Suppressor macrophage (primary cell): ENCODE measurements at regions not wholly inside any gene's neighbourhood (a gene's known extent, or its start where the extent isn't known, plus 50 kb on each side); places are given as distances from the start of the nearest gene placed in this dataset.
A peak's percentile ranks its signal among the peaks of the same experiment; 100 is the strongest.

Source experiments
- DNase-seq, 4 experiments: peaks; one replicate each; pipeline ENCODE4 v3.0.0-alpha.2; 2020 to 2022

DNA sequence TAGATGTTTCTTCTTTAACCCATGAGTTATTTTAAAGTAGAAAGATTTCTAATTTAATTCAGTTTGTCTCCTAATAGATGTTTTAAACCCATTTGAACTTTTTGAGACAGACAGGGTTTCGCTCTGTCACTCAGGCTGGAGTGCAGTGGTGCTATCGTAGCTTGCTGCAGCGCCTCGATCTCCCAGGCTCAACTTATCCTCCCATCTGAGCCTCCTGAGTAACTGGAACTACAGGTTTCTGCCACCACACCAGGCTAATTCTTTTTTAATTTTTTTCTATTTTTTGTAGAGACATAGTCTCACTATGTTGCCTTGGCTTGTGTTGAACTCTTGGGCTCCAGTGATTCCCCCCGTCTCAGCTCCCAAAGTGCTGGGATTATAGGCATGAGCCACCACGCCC, 53.0 kb upstream of the RAB18 start:
- no peak for DNase-seq

DNA sequence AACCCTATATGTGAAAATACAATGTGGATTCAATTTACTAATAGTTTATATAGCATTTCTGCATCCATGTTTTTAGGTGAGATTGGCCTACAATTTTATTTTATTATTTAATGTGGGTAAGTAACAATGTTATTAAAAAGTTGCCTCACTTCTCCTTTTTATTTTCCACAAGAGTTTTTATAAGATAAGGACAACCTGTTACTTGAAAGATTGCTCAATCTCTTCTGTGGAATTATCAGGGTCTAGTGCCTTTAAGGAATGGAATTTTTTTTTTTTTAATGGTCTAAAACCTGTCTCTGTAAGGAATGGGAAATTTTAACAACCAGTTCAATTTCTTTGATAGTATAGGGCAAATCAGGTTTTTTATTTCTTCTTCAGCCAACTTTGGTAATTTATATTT, 53.9 kb upstream of the RAB18 start:
- DNase-seq: no peak

DNA sequence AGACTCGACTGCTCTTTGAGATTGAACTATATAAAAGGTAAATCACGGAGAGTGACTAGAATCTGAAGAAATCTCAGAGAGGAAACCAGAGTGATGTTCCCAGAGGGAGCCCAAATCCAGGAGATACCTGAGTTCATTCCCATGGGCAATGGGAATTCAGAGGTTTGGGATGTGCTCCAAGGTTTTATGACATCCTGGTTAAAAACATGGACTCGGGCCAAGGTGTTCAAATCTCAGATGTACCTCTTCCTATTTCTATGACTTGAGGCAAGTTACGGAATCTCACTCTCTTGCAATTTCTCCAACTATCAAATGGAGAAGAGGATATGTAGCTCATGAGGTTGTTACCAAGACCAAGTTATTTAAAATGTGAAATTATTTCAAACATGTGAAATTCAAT, 54.5 kb upstream of the RAB18 start:
- DNase-seq: no peak

DNA sequence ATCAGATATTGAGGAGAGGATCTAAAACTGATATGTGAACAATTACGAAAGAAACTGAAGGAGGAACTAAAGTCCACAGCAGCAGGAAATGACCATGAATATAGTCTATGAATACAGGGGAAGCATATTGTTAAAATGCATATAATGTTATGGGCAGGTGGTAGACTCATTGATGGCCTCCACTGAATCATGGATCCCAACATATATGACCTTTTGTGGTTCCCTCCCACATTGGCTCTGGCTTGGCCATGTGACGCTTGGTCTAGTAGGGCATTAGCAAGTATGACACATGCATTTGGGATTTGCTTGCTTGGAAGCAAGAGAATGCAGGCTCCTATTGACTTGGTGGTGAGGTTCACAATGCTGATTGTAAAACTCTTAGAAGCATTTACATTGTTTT, 55.2 kb upstream of the RAB18 start:
- peak; percentile 31 to 66 (median 49) for DNase-seq

DNA sequence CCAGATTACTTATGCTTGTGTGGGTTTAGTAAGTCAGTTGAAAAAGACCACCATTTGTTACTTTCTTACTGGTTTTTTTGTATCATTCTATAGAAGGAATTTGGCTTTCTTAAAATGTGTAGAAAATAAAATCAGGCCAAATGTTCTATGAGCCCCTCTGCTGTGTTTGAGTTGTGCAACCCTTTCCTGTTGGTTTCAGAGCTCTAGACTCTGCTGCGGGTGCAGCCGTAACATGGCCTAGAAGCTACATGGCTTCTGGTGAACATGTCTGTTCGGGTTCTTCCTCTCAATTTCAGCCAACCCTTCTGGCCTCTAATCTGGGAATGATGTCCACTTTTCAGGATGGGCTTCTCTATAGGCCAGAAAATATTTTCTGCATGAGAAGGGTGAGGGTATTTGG, 56.6 kb upstream of the RAB18 start:
- DNase-seq: peak in 3 of 4 experiments; percentile 14 to 34 (median 16)

DNA sequence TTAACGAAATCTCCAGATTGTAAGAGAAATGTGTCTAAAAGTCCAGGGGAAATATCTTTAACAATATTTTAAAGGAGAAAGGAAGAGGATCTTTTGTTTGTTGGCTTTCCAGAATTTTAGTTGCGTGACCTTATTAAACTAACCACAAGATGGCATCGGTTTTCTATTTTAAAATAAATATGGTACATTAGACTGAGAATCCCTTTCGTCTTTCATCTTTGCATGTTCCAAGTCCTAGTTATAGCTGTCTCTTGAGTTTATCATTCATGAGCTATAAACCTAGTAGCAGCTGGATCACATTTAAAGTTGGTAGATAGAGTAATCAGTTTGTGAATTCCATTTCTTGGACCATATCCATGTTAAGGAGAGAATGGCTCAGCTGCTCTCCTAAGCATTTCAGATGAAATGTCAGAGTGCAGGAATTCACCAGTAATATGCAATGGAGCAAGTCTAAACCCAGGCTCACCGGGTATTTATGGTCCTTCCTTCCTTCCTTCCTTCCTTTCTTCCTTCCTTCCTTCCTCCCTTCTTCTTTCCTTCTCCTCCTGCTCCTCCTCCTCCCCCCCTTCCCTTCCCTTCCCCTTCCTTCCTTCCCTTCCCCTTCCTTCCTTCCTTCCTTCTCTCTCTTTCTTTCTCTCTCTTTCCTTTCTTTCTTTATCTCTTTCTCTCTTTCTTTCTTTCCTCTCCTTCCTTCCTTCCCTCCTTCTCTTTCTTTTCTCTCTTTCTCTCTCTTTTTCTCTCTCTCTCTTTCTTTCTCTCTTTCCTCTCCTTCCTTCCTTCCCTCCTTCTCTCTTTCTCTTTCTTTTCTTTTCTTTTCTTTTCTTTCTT, 57.8 kb upstream of the RAB18 start:
- peak; percentile 4 to 77 (median 45) for DNase-seq

DNA sequence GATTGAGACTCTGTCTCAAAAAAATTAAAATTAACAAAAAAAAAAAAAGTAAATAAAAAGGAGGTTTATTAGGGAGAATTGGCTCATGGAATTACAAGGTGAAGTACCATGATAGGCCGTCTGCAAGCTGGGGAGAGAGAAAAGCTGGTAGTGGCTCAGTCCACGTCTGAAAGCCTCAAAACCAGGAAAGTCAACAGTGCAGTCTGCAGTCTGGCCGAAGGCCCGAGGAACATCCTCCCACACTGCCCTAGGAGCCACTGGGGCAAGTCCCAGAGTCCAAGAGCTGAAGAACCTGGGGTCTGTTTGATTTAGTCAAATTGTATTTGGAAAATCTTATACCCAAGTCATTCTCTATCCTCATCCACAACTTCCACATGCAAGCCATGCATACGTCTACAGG, 59.0 kb upstream of the RAB18 start:
- no peak for DNase-seq

DNA sequence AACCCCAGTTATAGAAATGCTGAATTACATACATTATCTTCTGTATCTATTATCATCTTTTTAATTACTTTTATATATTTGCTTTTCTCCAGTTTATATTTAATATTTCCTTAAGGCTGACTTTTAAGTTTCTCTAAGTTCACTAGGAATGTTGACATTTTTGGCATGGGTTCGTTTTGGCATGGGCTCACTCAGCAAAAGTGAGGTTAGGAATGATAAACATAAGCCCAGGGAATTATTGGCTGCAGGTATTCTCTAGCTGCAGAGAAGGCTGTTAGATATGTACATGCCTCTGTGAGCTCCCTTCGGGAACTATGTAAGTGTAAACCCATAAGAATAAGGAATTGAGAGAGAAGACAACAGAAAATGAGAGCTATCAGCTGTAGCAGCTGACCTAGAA, 63.6 kb upstream of the RAB18 start:
- no peak for DNase-seq

DNA sequence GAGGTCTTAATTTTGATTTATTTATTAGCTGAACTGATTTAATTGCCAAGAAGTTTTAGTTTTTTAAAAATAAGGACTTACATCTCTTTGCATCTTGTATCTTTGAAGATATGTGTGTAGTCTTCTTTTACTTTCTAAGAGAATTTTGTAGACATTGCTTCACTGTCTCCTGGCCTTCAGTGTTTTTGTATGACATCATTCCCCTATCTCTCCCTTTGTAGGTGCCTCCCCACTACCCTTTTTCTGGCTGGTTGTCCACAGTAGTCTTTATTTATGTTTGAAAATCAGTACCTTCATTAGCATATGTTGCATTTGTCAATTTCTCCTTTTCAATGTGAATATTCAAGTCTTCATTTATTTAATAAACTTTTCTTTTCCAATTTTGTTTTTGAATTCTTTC, 64.1 kb upstream of the RAB18 start:
- DNase-seq: no peak

DNA sequence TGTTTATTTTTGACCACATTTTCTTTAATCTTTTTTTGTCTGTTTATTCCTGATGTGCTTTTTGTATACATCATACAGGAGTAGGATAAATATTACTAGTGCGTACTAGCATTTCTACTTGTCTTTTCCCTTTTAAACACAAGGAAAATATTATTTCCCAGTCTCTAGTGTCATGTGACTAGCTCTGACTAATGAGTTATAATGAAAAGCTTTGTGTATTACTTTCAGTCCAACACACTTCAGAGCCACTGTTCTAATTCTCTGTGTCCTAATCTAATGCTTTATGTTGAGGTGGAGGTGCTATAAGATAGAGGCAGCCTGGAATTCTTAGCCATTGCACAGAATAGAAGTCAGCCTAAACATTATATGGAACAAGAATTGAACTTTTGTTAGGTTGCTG, 65.0 kb upstream of the RAB18 start:
- DNase-seq: no peak

DNA sequence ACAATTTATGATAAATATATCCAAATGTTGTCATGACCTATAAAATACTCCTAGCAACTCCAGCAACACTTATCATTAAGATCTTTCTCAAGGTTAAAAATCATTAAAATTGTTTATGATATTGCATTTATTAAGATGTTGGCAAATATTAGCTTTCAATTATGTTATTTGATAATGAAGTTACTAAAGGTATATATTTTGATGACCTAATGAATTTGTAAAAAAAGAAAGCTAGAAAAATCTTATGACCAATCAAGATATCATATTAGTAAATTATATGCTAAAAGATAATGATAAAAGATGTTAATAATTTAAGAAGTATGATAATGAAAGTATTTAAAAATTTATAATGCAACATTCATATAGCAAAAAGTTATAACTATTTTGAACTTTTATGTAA, 66.3 kb upstream of the RAB18 start:
- DNase-seq: no peak

DNA sequence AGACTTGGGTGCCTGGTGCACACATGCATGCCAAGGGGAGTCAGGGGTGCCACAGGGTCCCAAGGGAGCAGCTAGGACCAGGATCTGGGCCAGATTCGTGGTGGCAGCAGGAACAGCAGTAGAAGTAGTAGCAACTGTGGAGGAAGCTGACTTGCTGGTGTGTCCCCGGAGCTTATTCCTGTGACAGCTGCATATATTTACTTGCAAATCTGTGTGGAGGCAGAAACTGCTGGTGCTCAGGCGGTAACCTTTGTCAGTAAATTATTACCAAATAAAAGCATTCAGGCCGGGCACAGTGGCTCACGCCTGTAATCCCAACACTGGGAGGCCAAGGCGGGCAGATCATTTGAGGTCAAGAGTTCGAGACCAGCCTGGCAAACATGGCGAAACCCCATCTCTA, 67.4 kb upstream of the RAB18 start:
- DNase-seq: no peak

DNA sequence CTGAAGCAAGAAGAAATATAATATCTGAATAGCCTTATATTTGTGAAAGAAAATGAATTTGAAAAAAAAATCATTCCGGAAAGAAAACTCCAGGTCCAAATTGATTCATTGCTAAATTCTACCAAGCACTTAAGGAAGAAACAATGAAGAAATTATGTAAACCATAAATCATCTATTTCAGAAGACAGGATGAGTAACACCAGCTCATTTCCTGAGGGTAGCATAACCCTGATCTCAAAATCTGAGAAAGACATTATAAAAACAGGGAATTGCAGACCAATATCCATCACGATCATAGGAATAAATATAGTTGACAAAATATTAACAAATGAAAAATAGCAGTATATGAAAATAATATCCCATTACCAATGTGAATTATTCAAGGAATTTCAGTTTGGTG, 70.1 kb upstream of the RAB18 start:
- no peak for DNase-seq

DNA sequence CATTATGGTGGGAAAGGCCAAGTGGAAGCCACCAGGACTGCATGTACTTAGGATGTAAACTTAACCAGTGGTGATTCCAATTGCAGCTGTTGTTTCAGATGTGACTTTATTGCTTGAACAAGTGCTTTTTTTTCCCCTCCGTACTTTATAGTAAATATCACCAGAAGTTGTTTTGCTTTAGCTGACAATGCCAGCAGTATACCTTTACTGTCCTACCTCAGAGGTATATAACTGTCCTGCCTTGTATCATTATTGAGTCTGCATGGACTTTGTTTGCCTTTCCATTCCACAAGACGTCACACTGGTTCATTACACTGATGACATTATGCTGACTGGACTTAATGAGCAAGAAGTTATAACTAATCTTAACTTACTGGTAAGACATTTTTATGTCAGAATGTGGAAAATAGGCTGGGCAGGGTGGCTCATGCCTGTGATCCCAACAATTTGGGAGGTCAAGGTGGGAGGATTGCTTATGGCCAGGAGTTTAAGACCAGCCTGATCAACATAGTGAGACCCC, 77.1 kb upstream of the RAB18 start:
- DNase-seq: no peak

DNA sequence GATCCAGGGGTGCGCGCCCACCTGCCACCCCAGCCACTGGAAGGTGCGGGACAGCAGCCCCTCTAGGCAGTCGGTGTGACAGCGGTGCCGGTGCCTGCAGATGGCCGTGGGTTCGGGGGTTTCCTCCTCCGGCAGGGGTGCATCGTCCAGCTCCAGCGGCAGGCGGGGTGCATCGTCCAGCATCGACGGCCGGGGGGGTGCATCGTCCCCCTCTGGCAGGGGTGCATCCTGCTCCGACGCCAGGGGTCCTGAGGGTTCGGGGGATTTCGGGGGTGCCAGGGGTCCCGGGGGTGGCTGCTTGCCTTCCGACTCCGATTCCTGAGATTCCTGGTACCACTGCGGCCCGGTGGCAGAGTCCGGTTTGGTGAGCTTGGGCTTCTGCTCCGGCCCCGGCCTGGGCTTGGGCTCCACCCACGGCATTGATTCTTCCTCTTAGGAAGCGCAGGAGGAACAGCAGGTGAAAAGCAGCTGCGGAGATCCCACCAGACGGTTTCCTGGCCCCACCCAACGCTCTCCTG, 90.2 kb upstream of the RAB18 start:
- DNase-seq: peak in 2 of 4 experiments; percentile 8 to 10

DNA sequence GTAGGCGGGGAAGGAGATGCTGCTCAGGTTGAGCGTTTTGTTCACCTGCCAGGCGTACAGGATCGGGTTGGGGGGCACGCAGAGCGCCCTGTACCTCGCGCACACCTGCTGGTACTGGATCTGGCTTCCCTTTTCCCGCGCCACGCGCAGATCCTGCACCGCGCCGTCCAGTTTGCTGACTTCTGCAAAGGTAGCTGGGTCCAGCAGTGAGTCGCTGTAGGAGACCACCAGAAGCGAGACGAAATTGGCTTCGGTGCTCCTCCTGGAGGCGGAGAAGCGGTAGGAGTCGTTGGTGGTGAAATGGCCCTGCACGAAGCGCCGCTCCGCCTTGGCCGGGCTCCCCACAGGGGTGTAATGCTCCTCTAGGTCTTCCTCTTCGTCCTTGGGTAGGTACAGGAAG, 90.7 kb upstream of the RAB18 start:
- DNase-seq: no peak

DNA sequence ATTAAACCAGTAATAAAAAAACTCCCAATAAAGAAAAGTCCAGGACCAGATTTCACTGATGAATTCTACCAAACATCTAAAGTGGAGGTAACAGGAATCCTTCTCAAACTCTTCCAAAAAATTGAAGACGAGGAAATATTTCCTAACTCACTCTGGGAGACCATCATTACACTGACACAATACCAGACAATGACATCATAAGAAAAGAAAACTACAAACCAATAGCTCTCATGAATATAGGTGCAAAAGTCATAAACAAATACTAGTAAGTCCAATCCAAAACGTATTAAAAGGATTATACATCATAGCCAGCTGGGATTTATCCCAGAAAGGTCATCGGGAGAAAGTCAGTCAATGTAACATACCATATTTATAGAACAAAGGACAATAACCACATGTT, 94.0 kb upstream of the RAB18 start:
- DNase-seq: no peak

DNA sequence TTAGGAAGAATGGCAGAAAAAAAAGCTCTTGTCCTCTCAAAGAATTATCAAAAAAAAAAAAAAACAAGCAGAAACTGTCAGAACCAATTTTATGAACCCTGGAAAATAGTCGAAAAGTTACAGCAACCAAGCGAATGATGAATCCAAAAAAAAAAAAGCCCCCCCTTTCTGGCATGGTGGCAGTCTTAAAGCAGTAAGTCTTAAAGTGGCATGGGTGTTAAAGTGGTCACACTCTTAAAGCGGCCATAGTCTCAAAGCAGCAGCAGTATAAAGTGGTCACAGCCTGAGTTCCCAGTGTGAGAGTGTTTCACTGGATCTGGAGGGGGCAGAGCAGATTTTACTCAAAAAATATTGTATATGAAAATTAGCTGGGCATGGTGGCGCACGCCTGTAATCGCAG, 96.8 kb upstream of the RAB18 start:
- no peak for DNase-seq

DNA sequence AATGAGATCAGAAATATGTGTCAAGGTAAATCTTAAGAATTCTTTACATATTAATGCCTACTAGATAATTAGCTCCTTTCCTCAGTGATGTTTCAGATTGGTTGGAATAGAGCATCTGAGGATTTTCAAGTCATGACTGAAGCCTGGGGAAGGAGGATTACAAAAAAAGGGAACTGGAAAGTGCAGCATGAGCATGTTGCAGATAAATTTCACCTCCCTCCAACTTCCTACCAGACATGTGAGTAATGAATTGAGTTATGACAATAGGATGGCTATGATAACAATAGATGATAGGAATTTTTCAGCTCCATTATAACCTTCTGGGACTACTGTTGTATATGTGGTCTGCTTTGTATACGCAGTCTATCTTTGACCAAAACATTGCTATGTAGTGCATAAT, 104.2 kb upstream of the RAB18 start:
- DNase-seq: peak; percentile 19 to 74 (median 60)

DNA sequence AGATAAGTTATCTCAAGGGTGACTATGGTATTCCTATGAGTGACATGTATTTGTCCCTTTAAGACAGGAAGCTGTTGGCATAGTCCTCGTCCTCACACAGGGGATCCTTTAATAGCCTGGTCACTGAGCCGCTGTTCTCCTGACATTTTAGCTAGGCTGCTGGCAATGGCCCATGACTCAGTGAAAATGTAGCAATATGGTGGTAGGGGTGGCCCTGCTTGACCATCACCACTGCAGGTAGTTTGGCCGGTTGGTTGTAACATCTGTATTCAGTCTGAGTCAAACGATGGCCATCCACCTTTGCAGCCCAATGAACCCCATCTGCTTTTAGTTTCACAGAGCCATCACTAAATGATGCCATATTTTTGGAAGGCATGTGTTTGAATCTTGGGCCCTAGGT, 110.1 kb upstream of the RAB18 start:
- DNase-seq: no peak

DNA sequence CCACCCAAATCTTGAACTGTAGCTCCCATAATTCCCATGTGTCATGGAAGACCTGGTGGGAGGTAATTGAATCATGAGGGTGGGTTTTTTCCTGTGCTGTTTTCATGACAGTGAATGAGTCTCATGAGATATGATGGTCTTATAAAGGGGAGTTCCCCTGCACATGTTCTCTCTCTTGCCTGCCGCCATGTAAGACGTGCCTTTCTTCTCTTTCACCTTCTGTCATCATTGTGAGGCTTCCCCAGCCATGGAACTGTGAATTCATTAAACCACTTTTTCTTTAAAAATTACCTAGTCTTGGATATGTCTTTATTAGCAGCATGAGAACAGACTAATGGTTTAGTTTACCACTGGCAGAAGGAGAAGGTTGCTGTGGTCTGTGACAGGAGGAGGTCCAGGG, 111.5 kb upstream of the RAB18 start:
- no peak for DNase-seq

DNA sequence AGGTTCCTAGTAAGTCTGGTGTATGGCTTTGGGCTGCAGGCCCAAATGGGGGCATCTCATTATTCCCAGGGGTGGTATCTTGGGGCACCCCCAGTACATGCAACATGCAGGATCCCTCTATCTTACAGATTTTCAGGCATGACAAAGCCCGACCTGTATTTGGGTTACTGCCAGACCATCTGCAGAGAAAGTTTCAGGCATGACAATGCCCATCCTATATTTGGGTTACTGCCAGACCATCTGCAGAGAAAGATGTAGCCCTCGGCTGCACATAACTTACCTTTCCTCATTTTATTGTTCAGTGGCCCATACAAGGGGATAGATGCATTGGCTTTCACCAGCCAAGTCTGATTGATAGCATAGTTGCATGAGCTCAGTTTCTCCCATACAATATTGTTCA, 112.2 kb upstream of the RAB18 start:
- DNase-seq: no peak

DNA sequence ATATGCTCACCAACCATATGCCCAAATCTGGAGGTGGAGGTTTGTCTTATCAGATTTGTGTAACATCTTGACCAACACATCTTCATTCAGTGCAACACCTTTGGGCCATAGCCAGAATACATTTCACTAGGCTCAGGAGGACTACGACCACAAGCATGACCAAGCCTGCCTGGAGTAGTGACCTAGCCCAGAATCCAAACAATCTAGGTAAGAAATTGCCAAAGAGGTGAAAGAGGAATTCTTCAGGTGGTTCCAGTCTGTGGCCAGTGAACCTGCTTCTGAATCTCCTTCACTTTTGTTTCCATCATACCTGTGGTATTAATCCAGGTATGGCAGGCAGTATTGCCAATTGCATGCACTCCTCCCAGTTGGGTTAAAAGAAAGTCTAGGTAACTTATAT, 112.8 kb upstream of the RAB18 start:
- DNase-seq: no peak

DNA sequence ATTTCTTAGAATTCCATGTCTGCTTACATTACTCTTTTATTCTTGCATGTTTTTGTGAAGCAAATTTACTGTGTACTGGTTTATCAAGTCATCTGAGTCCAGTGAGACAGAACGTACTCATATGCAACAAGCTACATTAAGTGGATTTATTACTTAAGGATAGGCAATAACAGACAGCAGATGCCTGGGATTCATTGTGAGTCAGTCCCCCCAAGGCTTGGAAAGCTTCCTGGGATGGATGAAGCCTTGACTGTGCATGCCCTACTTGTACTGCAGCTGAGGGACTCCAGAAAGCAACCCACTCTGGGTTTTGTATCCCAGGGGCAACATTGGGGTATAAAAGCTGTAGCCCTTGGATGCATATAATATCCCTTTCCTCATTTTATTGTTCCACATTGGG, 113.4 kb upstream of the RAB18 start:
- DNase-seq: no peak
